ENCODE measurements at regions not wholly inside any gene's neighbourhood (a gene's known extent, or its start where the extent isn't known, plus 50 kb on each side); places are given as distances from the start of the nearest gene placed in this dataset.

DNA sequence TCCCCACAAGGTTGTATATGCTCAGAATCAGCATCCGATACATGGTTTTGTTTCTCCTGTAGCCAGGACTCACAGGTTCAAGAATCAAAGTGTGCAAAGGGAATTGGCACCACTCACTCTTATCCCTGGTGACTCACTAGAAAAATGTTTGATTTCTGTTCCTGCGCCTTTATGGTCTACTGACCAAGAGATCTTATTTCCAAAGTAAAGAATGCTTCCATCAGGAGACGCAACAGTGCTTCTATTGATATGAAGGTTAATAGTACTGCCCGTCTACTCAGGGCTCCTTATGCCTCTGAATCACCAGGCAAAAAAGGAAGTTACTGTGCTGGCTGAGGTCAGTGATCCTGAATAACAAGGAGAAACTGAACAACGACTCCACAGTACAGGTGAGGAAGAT lies 1392.0 kb upstream of the PRMT6 start:
- Mint-ChIP-seq H3K9me3 (ENCODE audit: unreplicated experiment) (no peaks in the 10 kb centered on the region), H3K27ac (ENCODE audit: unreplicated experiment) (no peak overlapping the region), H3K36me3 (ENCODE audit: low read depth, unreplicated experiment) (no peaks in the 10 kb centered on the region), H3K27me3 (ENCODE audit: unreplicated experiment) (no peaks in the 10 kb centered on the region), H3K4me3 (ENCODE audit: unreplicated experiment) (no peak overlapping the region), H3K4me1 (ENCODE audit: unreplicated experiment) (no peaks in the 10 kb centered on the region)
- DNase-seq (ENCODE audit: low spot score), result no peak
- TF ChIP-seq CTCF (IDR thresholded peaks at IDR 0.05; ENCODE audit: unreplicated experiment), result no peak

DNA sequence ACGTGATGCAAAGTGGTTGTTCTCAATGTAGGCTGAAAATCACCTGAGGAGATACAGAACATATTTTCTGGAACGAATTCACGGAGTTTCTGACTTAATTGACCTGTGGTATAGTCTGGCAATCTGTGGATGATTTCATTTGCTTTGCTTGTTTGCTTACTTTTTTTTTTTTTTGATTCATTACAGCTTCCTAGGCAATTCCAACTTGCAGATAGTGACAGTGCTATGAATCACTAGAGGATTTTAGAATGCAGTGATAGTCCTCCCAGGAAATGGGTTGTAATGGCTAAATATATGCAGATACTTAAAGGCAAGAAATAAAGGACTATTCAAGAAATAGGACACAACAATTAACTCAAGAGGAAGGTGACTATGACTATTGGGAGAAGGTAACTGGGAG lies 1378.1 kb upstream of the PRMT6 start:
- H3K4me1 Mint-ChIP-seq (ENCODE audit: unreplicated experiment), result no peaks in the 10 kb centered on the region
- H3K4me3 Mint-ChIP-seq (ENCODE audit: unreplicated experiment), result no peak overlapping the region
- H3K27ac Mint-ChIP-seq (ENCODE audit: unreplicated experiment), result no peak overlapping the region
- H3K36me3 Mint-ChIP-seq (ENCODE audit: low read depth, unreplicated experiment), result no peaks in the 10 kb centered on the region
- no peaks in the 10 kb centered on the region for H3K27me3 Mint-ChIP-seq (ENCODE audit: unreplicated experiment)
- DNase-seq (ENCODE audit: low spot score), result no peak
- H3K9me3 Mint-ChIP-seq (ENCODE audit: unreplicated experiment), result no peaks in the 10 kb centered on the region
- TF ChIP-seq CTCF (IDR thresholded peaks at IDR 0.05; ENCODE audit: unreplicated experiment), result no peak

GRCh38 chr1:105684714-105685113 lies 1371.8 kb upstream of the PRMT6 start:
- no peaks in the 10 kb centered on the region for H3K36me3 Mint-ChIP-seq (ENCODE audit: low read depth, unreplicated experiment)

GRCh38 chr1:105686026-105686425 lies 1370.4 kb upstream of the PRMT6 start:
- no peak for TF ChIP-seq CTCF (IDR thresholded peaks at IDR 0.05; ENCODE audit: unreplicated experiment)
- H3K36me3 Mint-ChIP-seq (ENCODE audit: low read depth, unreplicated experiment), result no peaks in the 10 kb centered on the region
- no peaks in the 10 kb centered on the region for H3K9me3 Mint-ChIP-seq (ENCODE audit: unreplicated experiment)
- H3K4me1 Mint-ChIP-seq (ENCODE audit: unreplicated experiment), result no peaks in the 10 kb centered on the region
- H3K27me3 Mint-ChIP-seq (ENCODE audit: unreplicated experiment), result no peaks in the 10 kb centered on the region
- no peak for DNase-seq (ENCODE audit: low spot score)
- no peak overlapping the region for H3K4me3 Mint-ChIP-seq (ENCODE audit: unreplicated experiment)
- no peak overlapping the region for H3K27ac Mint-ChIP-seq (ENCODE audit: unreplicated experiment)

More at GRCh38 chr1:105684714-105685113, 1371.8 kb upstream of the PRMT6 start:
- no peak overlapping the region for H3K4me3 Mint-ChIP-seq (ENCODE audit: unreplicated experiment)
- no peak for TF ChIP-seq CTCF (IDR thresholded peaks at IDR 0.05; ENCODE audit: unreplicated experiment)
- no peaks in the 10 kb centered on the region for H3K9me3 Mint-ChIP-seq (ENCODE audit: unreplicated experiment)
- H3K27me3 Mint-ChIP-seq (ENCODE audit: unreplicated experiment), result no peaks in the 10 kb centered on the region
- H3K27ac Mint-ChIP-seq (ENCODE audit: unreplicated experiment), result no peak overlapping the region
- no peaks in the 10 kb centered on the region for H3K4me1 Mint-ChIP-seq (ENCODE audit: unreplicated experiment)
- no peak for DNase-seq (ENCODE audit: low spot score)

DNA sequence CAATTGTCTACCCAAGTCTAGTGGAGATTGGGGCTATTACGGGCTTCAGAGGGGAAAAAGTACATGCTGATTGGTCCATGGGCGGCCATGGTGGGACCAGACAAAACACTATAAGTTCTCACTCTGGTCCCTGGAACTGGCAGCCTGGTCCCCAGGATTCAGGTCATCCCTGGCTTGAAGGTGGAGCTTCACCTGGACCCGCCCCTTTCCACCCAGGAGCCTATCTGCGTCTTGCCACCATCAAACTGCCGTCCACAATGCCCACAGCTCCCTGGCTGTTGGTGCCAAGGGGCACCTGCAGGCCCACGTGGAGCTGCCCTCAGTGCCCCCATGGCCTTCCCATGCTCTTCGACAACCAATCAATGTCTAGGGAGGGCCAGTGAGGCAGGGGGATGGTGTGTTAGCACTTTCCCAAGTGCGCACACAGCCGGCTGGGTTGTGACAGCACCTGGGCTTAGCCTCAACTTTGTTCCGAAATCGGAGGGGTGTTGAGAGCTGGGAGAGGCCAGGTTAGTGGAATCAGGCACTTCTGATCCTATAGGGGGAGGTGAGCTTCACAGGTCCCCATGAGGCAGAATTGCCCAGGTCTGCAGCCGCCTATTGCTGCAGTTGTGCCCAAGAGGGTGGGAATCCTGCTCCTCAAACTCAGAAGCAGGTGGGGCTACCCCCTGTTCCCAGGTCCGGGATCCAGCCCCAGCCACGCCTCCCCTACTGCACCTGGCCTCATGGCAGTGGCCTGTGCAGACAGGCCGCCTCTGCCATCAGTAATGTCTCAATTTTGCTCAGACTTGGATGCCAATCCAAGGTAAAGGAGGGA lies 1369.4 kb upstream of the PRMT6 start:
- no peaks in the 10 kb centered on the region for H3K9me3 Mint-ChIP-seq (ENCODE audit: unreplicated experiment)
- H3K4me3 Mint-ChIP-seq (ENCODE audit: unreplicated experiment), result no peak overlapping the region
- H3K27ac Mint-ChIP-seq (ENCODE audit: unreplicated experiment), result no peak overlapping the region
- no peaks in the 10 kb centered on the region for H3K27me3 Mint-ChIP-seq (ENCODE audit: unreplicated experiment)
- TF ChIP-seq CTCF (IDR thresholded peaks at IDR 0.05; ENCODE audit: unreplicated experiment), result no peak
- DNase-seq (ENCODE audit: low spot score), result no peak
- no peaks in the 10 kb centered on the region for H3K4me1 Mint-ChIP-seq (ENCODE audit: unreplicated experiment)
- H3K36me3 Mint-ChIP-seq (ENCODE audit: low read depth, unreplicated experiment), result no peaks in the 10 kb centered on the region
